DND-41 (cell line): ENCODE measurements at regions not wholly inside any gene's neighbourhood (a gene's known extent, or its start where the extent isn't known, plus 50 kb on each side); places are given as distances from the start of the nearest gene placed in this dataset.

ENCODE experiments used
- CTCF ChIP-seq: IDR thresholded peaks from 2 replicates; pipeline ENCODE4 v1.5.1; 2012; ENCODE audit warnings: borderline replicate concordance, low read length, moderate library complexity, mild to moderate bottlenecking; ENCODE audit not compliant: poor library complexity, severe bottlenecking; ENCODE audit errors: extremely low read depth
- EZH2 ChIP-seq: IDR thresholded peaks from 3 replicates; pipeline ENCODE4 v1.6.1; 2012; ENCODE audit warnings: borderline replicate concordance, low read depth, mild to moderate bottlenecking, moderate library complexity, low read length, inconsistent platforms; ENCODE audit not compliant: severe bottlenecking

GRCh38 chr3:177823701-177824189 is 626.5 kb upstream of the TBL1XR1 start:
- TF ChIP-seq CTCF (no peak), EZH2 (no peak)
